SK-N-SH (cell line): ENCODE measurements at regions not wholly inside any gene's neighbourhood (a gene's known extent, or its start where the extent isn't known, plus 50 kb on each side); places are given as distances from the start of the nearest gene placed in this dataset.

Experiments
- CTCF ChIA-PET: fragments of 300-600, 350-600 bp; formaldehyde crosslinking; extraction: SDS; loops from one replicate; lab custom pipeline; 2021; lab: Yijun Ruan, JAX
- POLR2A ChIA-PET: fragments of 350-600 bp; sonication (Branson Sonifier 250); formaldehyde crosslinking; extraction: SDS; loops from one replicate; lab custom pipeline; 2020; ENCODE audit warnings: antibody characterized with exemption, inconsistent platforms; lab: Yijun Ruan, JAX
- DNase-seq: peaks from one replicate; pipeline ENCODE4 v3.0.0; 2012
- H2AFZ ChIP-seq: fragments of 200-600 bp; sonication (generic); 2 replicates; pipeline ENCODE4 v1.8.1; 2016; ENCODE audit warnings: antibody characterized with exemption, mild to moderate bottlenecking, low read depth
- H3F3A ChIP-seq: fragments of 200-600 bp; sonication (generic); replicated peaks from 2 replicates; pipeline ENCODE3; 2016; ENCODE audit warnings: antibody characterized with exemption, mild to moderate bottlenecking; ENCODE audit not compliant: insufficient read depth
- H3K27ac ChIP-seq, 2 experiments: fragments of 200-500 bp in 1 of 2; fragments of 200-600 bp in 1 of 2; sonication (Bioruptor generic) in 1 of 2; sonication (generic), shearing (Covaris generic) in 1 of 2; 2 replicates each; pipeline versions ENCODE4 v1.5.1 to v1.6.1; 2014 to 2016; ENCODE audit warnings: low read depth in 2 of 2, inconsistent platforms in 1 of 2, low read length in 1 of 2, mild to moderate bottlenecking in 1 of 2, mixed read lengths in 1 of 2
- H3K27me3 ChIP-seq: fragments of 200-600 bp; sonication (generic), shearing (Covaris generic); 2 replicates; pipeline ENCODE4 v1.6.1; 2016; ENCODE audit warnings: mixed run types; ENCODE audit not compliant: insufficient read depth
- H3K36me3 ChIP-seq, 2 experiments: fragments of 200-500 bp in 1 of 2; fragments of 200-600 bp in 1 of 2; sonication (Bioruptor generic) in 1 of 2; sonication (generic) in 1 of 2; replicated peaks in 1 of 2; 2 replicates each; pipeline versions ENCODE3 to v1.5.1; 2014 to 2016; ENCODE audit warnings: low read length in 1 of 2, mild to moderate bottlenecking in 1 of 2; ENCODE audit not compliant: insufficient read depth in 2 of 2, control insufficient read depth in 1 of 2
- H3K4me1 ChIP-seq, 2 experiments: fragments of 200-500 bp in 1 of 2; fragments of 200-600 bp in 1 of 2; sonication (Bioruptor generic) in 1 of 2; sonication (generic), shearing (Covaris generic) in 1 of 2; 2 replicates each; pipeline versions ENCODE4 v1.5.1 to v1.6.1; 2014 to 2016; ENCODE audit warnings: low read depth in 1 of 2, low read length in 1 of 2, mixed run types in 1 of 2; ENCODE audit not compliant: insufficient read depth in 2 of 2, control insufficient read depth in 1 of 2
- H3K4me2 ChIP-seq: fragments of 200-600 bp; sonication (generic), shearing (Covaris generic); 2 replicates; pipeline ENCODE4 v1.6.1; 2017; ENCODE audit warnings: mixed run types
- H3K4me3 ChIP-seq, 2 experiments: fragments of 200-500 bp in 1 of 2; fragments of 200-600 bp in 1 of 2; sonication (Bioruptor generic) in 1 of 2; sonication (generic), shearing (Covaris generic) in 1 of 2; 2 replicates each; pipeline versions ENCODE4 v1.5.1 to v1.8.1; 2014 to 2016; ENCODE audit warnings: low read depth in 2 of 2, inconsistent platforms in 1 of 2, low read length in 1 of 2, mild to moderate bottlenecking in 1 of 2, mixed read lengths in 1 of 2, moderate library complexity in 1 of 2
- H3K79me2 ChIP-seq: fragments of 200-600 bp; sonication (generic); 2 replicates; pipeline ENCODE4 v1.8.1; 2017; ENCODE audit warnings: mild to moderate bottlenecking; ENCODE audit not compliant: insufficient read depth
- H3K9ac ChIP-seq: fragments of 200-600 bp; sonication (generic); 2 replicates; pipeline ENCODE4 v1.6.1; 2017; ENCODE audit warnings: mixed run types
- H3K9me2 ChIP-seq: fragments of 200-600 bp; sonication (generic); 2 replicates; pipeline ENCODE4 v1.6.1; 2017; ENCODE audit warnings: mixed run types
- H3K9me3 ChIP-seq: fragments of 200-600 bp; sonication (generic); 2 replicates; pipeline ENCODE4 v1.6.1; 2017; ENCODE audit warnings: mixed run types, mild to moderate bottlenecking, moderate library complexity
- H4K20me1 ChIP-seq: fragments of 200-600 bp; sonication (generic); 2 replicates; pipeline ENCODE4 v1.6.1; 2017; ENCODE audit warnings: mild to moderate bottlenecking, mixed run types; ENCODE audit not compliant: insufficient read depth
- CTCF ChIP-seq: fragments of 200-600 bp; sonication (generic); IDR thresholded peaks from 2 replicates; pipeline ENCODE4 v1.6.1; 2017; ENCODE audit warnings: antibody characterized with exemption, mild to moderate bottlenecking, moderate library complexity
- ELF1 ChIP-seq: IDR thresholded peaks from 2 replicates; pipeline ENCODE4 v1.4.0; 2012
- EP300 ChIP-seq, 2 experiments: IDR thresholded peaks; 2 replicates each; pipeline versions ENCODE4 v1.4.0 to v1.6.1; 2012; ENCODE audit warnings: borderline replicate concordance in 1 of 2, low read depth in 1 of 2, low read length in 1 of 2
- FOXJ3 ChIP-seq: sonication (generic); formaldehyde crosslinking; IDR thresholded peaks from 2 replicates; pipeline ENCODE4 v1.5.1; 2020; ENCODE audit warnings: mild to moderate bottlenecking, missing genetic modification reagents
- FOXM1 ChIP-seq: IDR thresholded peaks from 2 replicates; pipeline ENCODE4 v1.4.0; 2012; ENCODE audit warnings: low read depth, mild to moderate bottlenecking
- GABPA ChIP-seq: IDR thresholded peaks from 2 replicates; pipeline ENCODE4 v1.4.0; 2012; ENCODE audit warnings: low read depth, mild to moderate bottlenecking
- JUND ChIP-seq: IDR thresholded peaks from 2 replicates; pipeline ENCODE4 v1.4.0; 2012
- MAX ChIP-seq: IDR thresholded peaks from 2 replicates; pipeline ENCODE4 v1.4.0; 2012; ENCODE audit warnings: low read depth
- MEF2A ChIP-seq: IDR thresholded peaks from 2 replicates; pipeline ENCODE4 v1.4.0; 2012; ENCODE audit warnings: low read depth, borderline replicate concordance
- MXI1 ChIP-seq: IDR thresholded peaks from 2 replicates; pipeline ENCODE4 v1.6.1; 2012; ENCODE audit warnings: mild to moderate bottlenecking, low read depth, low read length, improper control_type of control experiment
- NFIC ChIP-seq: IDR thresholded peaks from 2 replicates; pipeline ENCODE4 v1.4.0; 2012; ENCODE audit warnings: borderline replicate concordance
- NRF1 ChIP-seq: IDR thresholded peaks from 2 replicates; pipeline ENCODE4 v1.6.1; 2012; ENCODE audit warnings: low read depth, mild to moderate bottlenecking, low read length
- RAD21 ChIP-seq: IDR thresholded peaks from 2 replicates; pipeline ENCODE4 v1.6.1; 2012; ENCODE audit warnings: mild to moderate bottlenecking, low read length
- REST ChIP-seq: IDR thresholded peaks from 2 replicates; pipeline ENCODE4 v1.6.1; 2012; ENCODE audit warnings: mild to moderate bottlenecking, low read depth, low read length, moderate library complexity
- RFX5 ChIP-seq: IDR thresholded peaks from 2 replicates; pipeline ENCODE4 v1.6.1; 2012; ENCODE audit warnings: mild to moderate bottlenecking, improper control_type of control experiment, low read length
- RXRA ChIP-seq: IDR thresholded peaks from 2 replicates; pipeline ENCODE4 v1.4.0; 2012; ENCODE audit warnings: low read depth, mild to moderate bottlenecking, borderline replicate concordance
- SIN3A ChIP-seq: IDR thresholded peaks from 2 replicates; pipeline ENCODE4 v1.6.1; 2012; ENCODE audit warnings: low read depth, mild to moderate bottlenecking, low read length, moderate library complexity, borderline replicate concordance
- SMC3 ChIP-seq: IDR thresholded peaks from 2 replicates; pipeline ENCODE4 v1.6.1; 2012; ENCODE audit warnings: low read depth, low read length, improper control_type of control experiment
- TCF12 ChIP-seq: IDR thresholded peaks from 2 replicates; pipeline ENCODE4 v1.4.0; 2012
- TEAD4 ChIP-seq: IDR thresholded peaks from 2 replicates; pipeline ENCODE4 v1.4.0; 2012; ENCODE audit warnings: mild to moderate bottlenecking, borderline replicate concordance; ENCODE audit not compliant: insufficient read depth
- USF1 ChIP-seq: IDR thresholded peaks from 2 replicates; pipeline ENCODE4 v1.4.0; 2012; ENCODE audit warnings: low read depth, borderline replicate concordance
- YY1 ChIP-seq: IDR thresholded peaks from 2 replicates; pipeline ENCODE4 v1.4.0; 2012; ENCODE audit warnings: low read depth, mild to moderate bottlenecking
- WGBS: methylation state at CpG from one replicate; pipeline ENCODE4 v1.1.6; 2017; ENCODE audit warnings: low lambda C conversion rate; 5-methylcytosine and 5-hydroxymethylcytosine counted together

- peaks cover 0 to 11% of the 10 kb centered on the region in 2 experiments; a peak in 2 of 4 replicates for H3K4me1 ChIP-seq
- WGBS, result 60% methylated on average over 2 of the region's 2 CpGs
- H3K9ac ChIP-seq, result no peak overlapping the region
- POLR2A ChIA-PET, result no interaction called here
- no peaks in the 10 kb centered on the region for H3K79me2 ChIP-seq
- H3F3A ChIP-seq, result no peaks in the 10 kb centered on the region
- H3K9me3 ChIP-seq, result no peaks in the 10 kb centered on the region
- TF ChIP-seq RXRA, result no peak
- no peak for TF ChIP-seq CTCF
- TF ChIP-seq EP300 (IDR thresholded peaks at IDR 0.05; ENCODE audit: borderline replicate concordance in 1 of 2, low read depth in 1 of 2, low read length in 1 of 2), result no peak
- no peak for TF ChIP-seq TEAD4
- TF ChIP-seq FOXJ3 (CRISPR knock-in tag), result no peak
- TF ChIP-seq SMC3, result no peak
- no peak for TF ChIP-seq MAX
- no peak for TF ChIP-seq FOXM1
- TF ChIP-seq SIN3A, result no peak
- no peak for TF ChIP-seq YY1
- no peak for TF ChIP-seq JUND
- H2AFZ ChIP-seq, result no peak overlapping the region
- no peaks in the 10 kb centered on the region for H3K27me3 ChIP-seq
- no peaks in the 10 kb centered on the region for H4K20me1 ChIP-seq
- CTCF ChIA-PET, result interaction anchor here (0.6 kb wide), 1 partner anchor 273 kb away, joined by 3 read pairs; no protein-coding TSS in a partner anchor
- DNase-seq, result no peak
- no peak overlapping the region for H3K4me3 ChIP-seq
- H3K27ac ChIP-seq, result no peak overlapping the region
- no peaks in the 10 kb centered on the region for H3K9me2 ChIP-seq
- H3K36me3 ChIP-seq, result no peaks in the 10 kb centered on the region
- H3K4me2 ChIP-seq, result no peak overlapping the region
Measured at GRCh38 chr11:104526006-104526405, 362.1 kb upstream of the PDGFD start.

- no peaks in the 10 kb centered on the region for H3K27me3 ChIP-seq
- H3F3A ChIP-seq, result no peaks in the 10 kb centered on the region
- no peaks in the 10 kb centered on the region for H4K20me1 ChIP-seq
- ChIA-PET POLR2A (no interaction called here), CTCF (no interaction called here)
- no peaks in the 10 kb centered on the region for H3K36me3 ChIP-seq
- DNase-seq, result no peak
- no peak overlapping the region for H2AFZ ChIP-seq
- peaks cover 0 to 11% of the 10 kb centered on the region in 2 experiments; a peak in 2 of 4 replicates for H3K4me1 ChIP-seq
- H3K9ac ChIP-seq, result no peak overlapping the region
- H3K9me2 ChIP-seq, result no peaks in the 10 kb centered on the region
- H3K9me3 ChIP-seq, result no peaks in the 10 kb centered on the region
- no peaks in the 10 kb centered on the region for H3K79me2 ChIP-seq
- no peak for TF ChIP-seq TCF12
- TF ChIP-seq RFX5, result no peak
- no peak for TF ChIP-seq REST
- TF ChIP-seq FOXJ3 (CRISPR knock-in tag), result no peak
- TF ChIP-seq EP300 (IDR thresholded peaks at IDR 0.05; ENCODE audit: borderline replicate concordance in 1 of 2, low read depth in 1 of 2, low read length in 1 of 2), result no peak
- TF ChIP-seq USF1, result no peak
- TF ChIP-seq RAD21, result no peak
- no peak for TF ChIP-seq MEF2A
- TF ChIP-seq NRF1, result no peak
- no peak for TF ChIP-seq ELF1
- no peak for TF ChIP-seq YY1
- no peak for TF ChIP-seq JUND
- TF ChIP-seq NFIC, result no peak
- TF ChIP-seq MXI1, result no peak
- no peak for TF ChIP-seq FOXM1
- TF ChIP-seq GABPA, result no peak
- H3K4me2 ChIP-seq, result no peak overlapping the region
- H3K27ac ChIP-seq, result no peak overlapping the region
- no peak overlapping the region for H3K4me3 ChIP-seq
- WGBS, result 97% methylated on average over 3 of the region's 3 CpGs
Measured at GRCh38 chr11:104525416-104525815, 361.5 kb upstream of the PDGFD start.
